ENCODE measurements at regions not wholly inside any gene's neighbourhood (a gene's known extent, or its start where the extent isn't known, plus 50 kb on each side); places are given as distances from the start of the nearest gene placed in this dataset.

- TF ChIP-seq ZC3H10 (CRISPR knock-in tag; IDR thresholded peaks at IDR 0.05) (no peak), GLIS3 (CRISPR knock-in tag; IDR thresholded peaks at IDR 0.05) (no peak), ZNF565 (CRISPR knock-in tag; conservative IDR thresholded peaks at IDR 0.05; ENCODE audit: low read depth) (no peak), ARNTL (CRISPR knock-in tag; IDR thresholded peaks at IDR 0.05; ENCODE audit: borderline replicate concordance, low read depth) (no peak), CSDC2 (CRISPR knock-in tag; IDR thresholded peaks at IDR 0.05) (no peak), POU6F1 (CRISPR knock-in tag; IDR thresholded peaks at IDR 0.05; ENCODE audit: borderline replicate concordance, low read depth) (no peak), ESRRG (CRISPR knock-in tag; IDR thresholded peaks at IDR 0.05) (no peak), CSRNP3 (CRISPR knock-in tag; IDR thresholded peaks at IDR 0.05) (no peak), CREB5 (CRISPR knock-in tag; IDR thresholded peaks at IDR 0.05; ENCODE audit: low read depth) (no peak), PPARA (CRISPR knock-in tag; IDR thresholded peaks at IDR 0.05; ENCODE audit: borderline replicate concordance) (no peak), ZNF70 (CRISPR knock-in tag; IDR thresholded peaks at IDR 0.05) (no peak), SNAI2 (CRISPR knock-in tag; IDR thresholded peaks at IDR 0.05) (no peak), ISL1 (CRISPR knock-in tag; IDR thresholded peaks at IDR 0.05) (no peak), BACH2 (CRISPR knock-in tag; IDR thresholded peaks at IDR 0.05; ENCODE audit: borderline replicate concordance) (no peak), TSHZ2 (CRISPR knock-in tag; IDR thresholded peaks at IDR 0.05) (no peak), ZFP30 (CRISPR knock-in tag; IDR thresholded peaks at IDR 0.05) (no peak), TCF4 (CRISPR knock-in tag; IDR thresholded peaks at IDR 0.05; ENCODE audit: borderline replicate concordance) (no peak), ZFP3 (CRISPR knock-in tag; IDR thresholded peaks at IDR 0.05) (no peak), RARB (CRISPR knock-in tag; IDR thresholded peaks at IDR 0.05) (no peak)
- ATAC-seq: no peak
These were observed 110.8 kb downstream of the TENT4A start for GRCh38 chr5:6823996-6824395.

GRCh38 chr5:6825678-6826244 is 112.5 kb downstream of the TENT4A start:
- no peak for ATAC-seq
- TF ChIP-seq TCF4 (CRISPR knock-in tag; IDR thresholded peaks at IDR 0.05; ENCODE audit: borderline replicate concordance) (no peak), PATZ1 (CRISPR knock-in tag; IDR thresholded peaks at IDR 0.05; ENCODE audit: borderline replicate concordance) (no peak), RARB (CRISPR knock-in tag; IDR thresholded peaks at IDR 0.05) (no peak), TOX (CRISPR knock-in tag; IDR thresholded peaks at IDR 0.05; ENCODE audit: borderline replicate concordance) (no peak), CREB5 (CRISPR knock-in tag; IDR thresholded peaks at IDR 0.05; ENCODE audit: low read depth) (no peak), SNAI2 (CRISPR knock-in tag; IDR thresholded peaks at IDR 0.05) (no peak), ISL1 (CRISPR knock-in tag; IDR thresholded peaks at IDR 0.05) (no peak), PPARA (CRISPR knock-in tag; IDR thresholded peaks at IDR 0.05; ENCODE audit: borderline replicate concordance) (no peak), CSRNP3 (CRISPR knock-in tag; IDR thresholded peaks at IDR 0.05) (no peak), CSDC2 (CRISPR knock-in tag; IDR thresholded peaks at IDR 0.05) (no peak), ZFP30 (CRISPR knock-in tag; IDR thresholded peaks at IDR 0.05) (no peak), OSR1 (CRISPR knock-in tag; IDR thresholded peaks at IDR 0.05) (no peak), TSHZ2 (CRISPR knock-in tag; IDR thresholded peaks at IDR 0.05) (no peak)
